Choroid plexus epithelial cell (primary cell): ENCODE measurements at regions not wholly inside any gene's neighbourhood (a gene's known extent, or its start where the extent isn't known, plus 50 kb on each side); places are given as distances from the start of the nearest gene placed in this dataset.
A peak's percentile ranks its signal among the peaks of the same experiment; 100 is the strongest.

Experiments
- DNase-seq: peaks from one replicate; pipeline ENCODE4 v3.0.0-alpha.2; 2010; ENCODE audit warnings: low read depth
- H3K4me3 ChIP-seq: 2 replicates; pipeline ENCODE4 v1.5.1; 2011; ENCODE audit warnings: low read depth, mild to moderate bottlenecking, control low read depth, low read length, moderate library complexity
- CTCF ChIP-seq: conservative IDR thresholded peaks from 2 replicates; pipeline ENCODE4 v1.5.1; 2011; ENCODE audit warnings: low read depth, mild to moderate bottlenecking, control low read depth, inconsistent platforms, low read length, moderate library complexity

DNA sequence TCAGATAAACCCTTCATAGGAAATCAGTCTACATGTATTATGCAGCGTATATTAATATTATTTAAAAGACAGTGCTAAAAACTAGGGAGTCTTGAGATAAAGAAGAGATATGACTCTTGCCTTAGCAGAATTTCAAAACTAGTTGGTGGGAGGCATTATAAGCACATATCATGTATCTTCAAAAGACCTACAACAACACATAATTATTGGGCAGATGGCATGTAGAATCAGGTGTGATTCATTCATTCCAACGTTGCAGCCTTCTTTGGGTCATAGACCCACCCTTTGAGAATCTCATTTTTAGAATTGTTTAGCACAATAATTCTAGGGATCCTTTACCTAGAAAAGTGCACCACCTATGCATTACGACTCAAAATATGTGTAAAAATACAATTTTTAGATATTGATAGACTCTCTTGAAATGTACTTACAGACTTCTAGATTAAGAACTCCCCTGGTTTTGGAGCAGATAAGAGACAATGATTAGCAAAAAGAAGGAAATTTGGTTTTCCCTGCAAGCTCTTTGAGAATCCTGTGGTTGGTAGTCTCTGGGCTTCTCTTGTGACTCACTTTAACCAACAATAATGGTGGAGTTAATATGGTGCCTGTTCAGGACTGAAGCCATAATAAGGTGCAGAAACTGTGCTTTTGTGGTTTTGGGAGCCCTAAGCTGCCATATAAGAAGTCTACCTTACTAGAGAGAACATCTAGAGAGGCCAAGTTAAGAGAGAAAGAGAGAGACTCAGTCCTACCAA, 85.3 kb upstream of the RGS4 start:
- no peak for DNase-seq
- no peak overlapping the region for H3K4me3 ChIP-seq
- no peak for TF ChIP-seq CTCF

DNA sequence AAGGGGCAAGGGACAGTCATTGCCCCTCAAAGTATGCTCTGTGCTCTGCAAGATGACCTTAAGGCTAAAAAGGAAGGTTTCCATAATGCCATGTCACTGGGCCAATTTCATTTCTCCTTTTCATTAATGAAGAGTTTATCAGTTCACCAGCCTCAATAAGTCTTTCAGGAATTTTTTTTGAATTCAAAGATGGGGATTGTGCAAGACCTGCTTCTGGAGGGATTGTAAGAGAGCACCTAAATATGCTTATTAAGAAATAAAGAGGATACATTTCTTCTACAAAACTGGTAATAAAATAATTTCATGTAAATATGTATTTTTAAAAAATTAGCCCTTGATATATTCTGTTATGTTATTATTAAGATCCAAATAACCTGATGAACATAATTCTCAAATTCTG, 86.8 kb upstream of the RGS4 start:
- TF ChIP-seq CTCF, result no peak
- no peak overlapping the region for H3K4me3 ChIP-seq
- DNase-seq, result peak; percentile 31

- no peak for TF ChIP-seq CTCF
- no peak for DNase-seq
These were observed 91.1 kb upstream of the RGS4 start for GRCh38 chr1:162977944-162978568.

DNA sequence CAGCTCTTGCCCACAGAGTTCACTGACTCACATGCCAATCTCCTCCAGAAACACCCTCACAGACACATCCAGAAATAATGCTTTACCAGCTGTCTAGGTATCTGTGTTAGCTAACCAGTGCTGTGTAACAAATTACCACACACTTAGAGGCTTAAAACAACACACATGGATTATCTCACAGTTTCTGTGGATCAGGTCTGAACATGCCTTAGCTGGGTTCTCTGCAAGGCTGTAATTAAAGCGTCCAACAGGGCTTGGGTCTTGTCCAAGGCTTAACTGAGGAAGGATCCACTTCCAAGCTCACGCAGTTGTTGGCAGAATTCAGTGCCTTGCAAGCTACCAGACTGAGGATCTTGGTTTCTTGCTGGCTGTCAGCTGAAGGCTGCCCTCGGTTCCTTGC, 92.5 kb upstream of the RGS4 start:
- no peak for TF ChIP-seq CTCF
- H3K4me3 ChIP-seq, result no peak overlapping the region
- DNase-seq, result no peak

More at GRCh38 chr1:162977944-162978568, 91.1 kb upstream of the RGS4 start:
- no peak overlapping the region for H3K4me3 ChIP-seq

GRCh38 chr1:162974810-162975209, 94.4 kb upstream of the RGS4 start:
- TF ChIP-seq CTCF, result no peak
- DNase-seq, result peak; percentile 26
- no peak overlapping the region for H3K4me3 ChIP-seq

DNA sequence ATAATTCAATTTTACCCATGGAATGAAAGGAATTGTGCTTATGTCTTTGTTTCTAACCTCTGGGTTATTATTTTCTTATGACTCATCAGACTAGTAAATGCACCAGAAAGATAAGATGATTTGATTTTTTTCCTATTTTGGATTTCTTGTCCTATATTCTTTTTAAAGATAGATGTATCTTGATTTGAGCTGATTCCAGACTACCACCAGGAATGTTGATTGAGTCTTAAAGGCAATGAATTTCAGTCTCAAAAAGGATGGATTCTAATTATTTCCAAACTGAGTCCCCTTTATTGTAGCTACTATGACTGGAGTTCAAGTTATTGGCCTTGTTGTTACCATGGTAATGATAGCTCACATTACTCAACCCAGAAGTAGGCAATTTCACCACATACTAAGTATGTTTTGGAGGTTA, 95.8 kb upstream of the RGS4 start:
- peak; percentile 94 for DNase-seq
- TF ChIP-seq CTCF, result no peak
- H3K4me3 ChIP-seq, result no peak overlapping the region

GRCh38 chr1:162972773-162973172, 96.4 kb upstream of the RGS4 start:
- DNase-seq, result peak; percentile 58
- TF ChIP-seq CTCF, result no peak
- no peak overlapping the region for H3K4me3 ChIP-seq
